Renal cortex interstitium (tissue), 11 donors: ENCODE measurements at regions not wholly inside any gene's neighbourhood (a gene's known extent, or its start where the extent isn't known, plus 50 kb on each side); places are given as distances from the start of the nearest gene placed in this dataset.

Experiments used
- DNase-seq, 11 donors: peaks; one replicate each; pipeline ENCODE4 v3.0.0-alpha.2; 2013; ENCODE audit warnings: low read depth in 9 of 11, low spot score in 4 of 11; ENCODE audit errors: extremely low read depth in 1 of 11

- DNase-seq = no peak
These were observed 219.2 kb upstream of the RUNX1 start for GRCh38 chr21:35268261-35268660.

GRCh38 chr21:35266546-35266945 lies 217.4 kb upstream of the RUNX1 start:
- DNase-seq = no peak

GRCh38 chr21:35265170-35265877 lies 216.2 kb upstream of the RUNX1 start:
- no peak for DNase-seq

GRCh38 chr21:35259457-35259856 lies 210.4 kb upstream of the RUNX1 start:
- DNase-seq = no peak

GRCh38 chr21:35258521-35258920 lies 209.4 kb upstream of the RUNX1 start:
- no peak for DNase-seq

GRCh38 chr21:35257413-35257812 lies 208.3 kb upstream of the RUNX1 start:
- no peak for DNase-seq

GRCh38 chr21:35256468-35256988 lies 207.4 kb upstream of the RUNX1 start:
- peak in 6 of 11 donors; percentile 7 to 42 (median 32) for DNase-seq

- no peak for DNase-seq
These were observed 205.7 kb upstream of the RUNX1 start for GRCh38 chr21:35254765-35255138.

- DNase-seq = no peak
These were observed 205.1 kb upstream of the RUNX1 start for GRCh38 chr21:35254006-35254764.

GRCh38 chr21:35252831-35253230 lies 203.7 kb upstream of the RUNX1 start:
- no peak for DNase-seq

- DNase-seq = no peak
These were observed 200.5 kb upstream of the RUNX1 start for GRCh38 chr21:35249636-35250035.

- DNase-seq = no peak
These were observed 196.8 kb upstream of the RUNX1 start for GRCh38 chr21:35245879-35246278.

- no peak for DNase-seq
These were observed 195.4 kb upstream of the RUNX1 start for GRCh38 chr21:35244514-35244913.

GRCh38 chr21:35243171-35243570 lies 194.1 kb upstream of the RUNX1 start:
- no peak for DNase-seq

GRCh38 chr21:35239811-35240219 lies 190.7 kb upstream of the RUNX1 start:
- DNase-seq = no peak

- no peak for DNase-seq
These were observed 189.0 kb upstream of the RUNX1 start for GRCh38 chr21:35238119-35238518.

GRCh38 chr21:35237287-35237686 lies 188.2 kb upstream of the RUNX1 start:
- no peak for DNase-seq

GRCh38 chr21:35236090-35236489 lies 187.0 kb upstream of the RUNX1 start:
- no peak for DNase-seq

- no peak for DNase-seq
These were observed 185.6 kb upstream of the RUNX1 start for GRCh38 chr21:35234725-35235124.

- no peak for DNase-seq
These were observed 184.7 kb upstream of the RUNX1 start for GRCh38 chr21:35233756-35234155.
